HEK293 (cell line): ENCODE measurements at regions not wholly inside any gene's neighbourhood (a gene's known extent, or its start where the extent isn't known, plus 50 kb on each side); places are given as distances from the start of the nearest gene placed in this dataset.
A peak's percentile ranks its signal among the peaks of the same experiment; 100 is the strongest.

ENCODE experiments used
- CTCF ChIA-PET: fragments of 350-600 bp; formaldehyde crosslinking; extraction: SDS; loops from one replicate; lab custom pipeline; 2021; ENCODE audit warnings: antibody characterized with exemption; lab: Yijun Ruan, JAX
- POLR2A ChIA-PET: fragments of 300-600 bp; formaldehyde crosslinking; extraction: SDS; loops from one replicate; lab custom pipeline; 2020; ENCODE audit warnings: antibody characterized with exemption, inconsistent platforms; lab: Yijun Ruan, JAX
- H3K27ac ChIP-seq: fragments of 200-500 bp; sonication (Bioruptor generic); 2 replicates; pipeline ENCODE4 v1.5.1; 2014; ENCODE audit warnings: low read depth, low read length, control low read depth, inconsistent platforms; ENCODE audit errors: extremely low read depth
- H3K36me3 ChIP-seq, 2 experiments: fragments of 200-500 bp in 1 of 2; sonication (Bioruptor generic) in 1 of 2; 1 replicate in 1 of 2; 2 replicates in 1 of 2; pipeline ENCODE4 v1.5.1; 2014 to 2017; ENCODE audit warnings: inconsistent platforms in 2 of 2, low read length in 2 of 2; ENCODE audit not compliant: control insufficient read depth in 2 of 2, insufficient read depth in 1 of 2
- H3K4me1 ChIP-seq: fragments of 200-500 bp; sonication (Bioruptor generic); 2 replicates; pipeline ENCODE4 v1.5.1; 2014; ENCODE audit warnings: mild to moderate bottlenecking, low read length, inconsistent platforms; ENCODE audit not compliant: control insufficient read depth, insufficient read depth
- H3K4me3 ChIP-seq: 2 replicates; pipeline ENCODE4 v1.5.1; 2011; ENCODE audit warnings: low read depth, mild to moderate bottlenecking, control low read depth, low read length, moderate library complexity
- H3K9me3 ChIP-seq: fragments of 200-500 bp; sonication (Bioruptor generic); 2 replicates; pipeline ENCODE4 v1.5.1; 2014; ENCODE audit warnings: low read depth, low read length, inconsistent platforms; ENCODE audit not compliant: control insufficient read depth, insufficient read depth
- KLF8 ChIP-seq: fragments of 450-650 bp; formaldehyde crosslinking; IDR thresholded peaks from 2 replicates; pipeline ENCODE4 v1.5.1; 2016; ENCODE audit warnings: missing biosample characterization, missing genetic modification characterization
- OVOL3 ChIP-seq: fragments of 450-650 bp; formaldehyde crosslinking; IDR thresholded peaks from 2 replicates; pipeline ENCODE4 v1.5.1; 2016; ENCODE audit warnings: missing biosample characterization, missing genetic modification characterization
- PATZ1 ChIP-seq: fragments of 450-650 bp; formaldehyde crosslinking; IDR thresholded peaks from 2 replicates; pipeline ENCODE4 v1.5.1; 2016; ENCODE audit warnings: missing biosample characterization, missing genetic modification characterization
- REST ChIP-seq: fragments of 450-650 bp; formaldehyde crosslinking; IDR thresholded peaks from 2 replicates; pipeline ENCODE4 v1.5.1; 2016; ENCODE audit warnings: missing biosample characterization, missing genetic modification characterization
- ZBTB1 ChIP-seq: fragments of 450-650 bp; formaldehyde crosslinking; IDR thresholded peaks from 2 replicates; pipeline ENCODE4 v1.5.1; 2016; ENCODE audit warnings: missing biosample characterization, missing genetic modification characterization
- ZFP3 ChIP-seq: fragments of 450-650 bp; formaldehyde crosslinking; IDR thresholded peaks from 2 replicates; pipeline ENCODE4 v1.5.1; 2016; ENCODE audit warnings: low read depth, missing biosample characterization, missing genetic modification characterization
- ZNF148 ChIP-seq: fragments of 450-650 bp; formaldehyde crosslinking; IDR thresholded peaks from 2 replicates; pipeline ENCODE4 v1.5.0; 2017; ENCODE audit warnings: missing biosample characterization, missing genetic modification characterization, borderline replicate concordance
- ZNF174 ChIP-seq: fragments of 450-650 bp; formaldehyde crosslinking; IDR thresholded peaks from 2 replicates; pipeline ENCODE4 v1.5.0; 2017; ENCODE audit warnings: missing biosample characterization, mild to moderate bottlenecking, missing genetic modification characterization
- ZNF223 ChIP-seq: fragments of 450-650 bp; formaldehyde crosslinking; IDR thresholded peaks from 2 replicates; pipeline ENCODE4 v1.5.1; 2016; ENCODE audit warnings: missing biosample characterization, missing genetic modification characterization
- ZNF292 ChIP-seq: fragments of 450-650 bp; formaldehyde crosslinking; IDR thresholded peaks from 2 replicates; pipeline ENCODE4 v1.5.1; 2016; ENCODE audit warnings: low read depth, missing biosample characterization, missing genetic modification characterization, borderline replicate concordance
- ZNF404 ChIP-seq: fragments of 450-650 bp; formaldehyde crosslinking; IDR thresholded peaks from 2 replicates; pipeline ENCODE4 v1.5.1; 2017; ENCODE audit warnings: missing biosample characterization, missing genetic modification characterization
- ZNF549 ChIP-seq: fragments of 450-650 bp; IDR thresholded peaks from 2 replicates; pipeline ENCODE4 v1.5.1; 2018; ENCODE audit warnings: missing biosample characterization, missing genetic modification characterization, mild to moderate bottlenecking, inconsistent platforms, moderate library complexity
- ZNF645 ChIP-seq: fragments of 450-650 bp; formaldehyde crosslinking; IDR thresholded peaks from 2 replicates; pipeline ENCODE4; 2016; ENCODE audit warnings: missing biosample characterization, missing genetic modification characterization
- ZNF830 ChIP-seq: fragments of 450-650 bp; IDR thresholded peaks from 2 replicates; pipeline ENCODE4 v1.5.0; 2018; ENCODE audit warnings: missing biosample characterization, missing genetic modification characterization, low read depth, mild to moderate bottlenecking, moderate library complexity
- ZSCAN23 ChIP-seq: fragments of 450-650 bp; formaldehyde crosslinking; IDR thresholded peaks from 2 replicates; pipeline ENCODE4 v1.5.1; 2016; ENCODE audit warnings: missing biosample characterization, missing genetic modification characterization
- ZSCAN30 ChIP-seq: fragments of 450-650 bp; IDR thresholded peaks from 2 replicates; pipeline ENCODE4 v1.5.1; 2018; ENCODE audit warnings: missing biosample characterization, mild to moderate bottlenecking, missing genetic modification characterization, moderate library complexity
- TF ChIP-seq, protein P1 (sequence below): fragments of 450-650 bp; formaldehyde crosslinking; IDR thresholded peaks from 2 replicates; pipeline ENCODE4 v1.5.1; 2016; ENCODE audit warnings: missing biosample characterization, missing genetic modification characterization

GRCh38 chr7:121689749-121690148 lies 183.2 kb upstream of the PTPRZ1 start:
- CTCF ChIA-PET: no interaction called here
- POLR2A ChIA-PET: no interaction called here
- H3K36me3 ChIP-seq: no peaks in the 10 kb centered on the region

DNA sequence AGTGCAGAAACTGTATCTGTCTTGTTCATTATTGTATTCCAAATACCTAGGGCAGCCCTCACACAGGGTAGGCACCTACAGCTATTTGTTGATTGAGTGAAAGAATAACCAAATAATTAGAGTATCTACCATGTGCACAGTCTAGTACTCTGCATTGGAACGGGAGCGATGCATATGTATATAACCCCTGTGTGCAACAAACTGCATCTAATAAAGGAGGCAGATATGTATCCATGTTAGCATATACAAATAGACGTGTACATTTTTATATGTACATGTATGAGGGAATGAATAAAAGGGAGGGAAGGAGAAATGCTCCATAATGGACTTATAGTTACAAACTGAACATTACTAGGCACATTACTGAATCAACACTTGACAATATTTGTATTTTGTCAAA lies 191.3 kb upstream of the PTPRZ1 start:
- CTCF ChIA-PET: no interaction called here
- H3K27ac ChIP-seq: no peak overlapping the region
- H3K9me3 ChIP-seq: no peaks in the 10 kb centered on the region
- H3K36me3 ChIP-seq: no peaks in the 10 kb centered on the region
- POLR2A ChIA-PET: no interaction called here
- no peak for TF ChIP-seq ZNF549 (tag by site-specific recombination)
- no peak for TF ChIP-seq ZNF645
- no peak for TF ChIP-seq ZSCAN23 (tag by site-specific recombination)
- no peak for TF ChIP-seq ZNF223
- TF ChIP-seq ZNF830: no peak
- no peak for TF ChIP-seq KLF8
- no peak for TF ChIP-seq PATZ1
- TF ChIP-seq ZFP3 (tag by site-specific recombination): no peak
- no peak for TF ChIP-seq ZBTB1 (tag by site-specific recombination)
- TF ChIP-seq OVOL3 (tag by site-specific recombination): no peak
- no peak for TF ChIP-seq ZNF292
- TF ChIP-seq, protein P1, sequence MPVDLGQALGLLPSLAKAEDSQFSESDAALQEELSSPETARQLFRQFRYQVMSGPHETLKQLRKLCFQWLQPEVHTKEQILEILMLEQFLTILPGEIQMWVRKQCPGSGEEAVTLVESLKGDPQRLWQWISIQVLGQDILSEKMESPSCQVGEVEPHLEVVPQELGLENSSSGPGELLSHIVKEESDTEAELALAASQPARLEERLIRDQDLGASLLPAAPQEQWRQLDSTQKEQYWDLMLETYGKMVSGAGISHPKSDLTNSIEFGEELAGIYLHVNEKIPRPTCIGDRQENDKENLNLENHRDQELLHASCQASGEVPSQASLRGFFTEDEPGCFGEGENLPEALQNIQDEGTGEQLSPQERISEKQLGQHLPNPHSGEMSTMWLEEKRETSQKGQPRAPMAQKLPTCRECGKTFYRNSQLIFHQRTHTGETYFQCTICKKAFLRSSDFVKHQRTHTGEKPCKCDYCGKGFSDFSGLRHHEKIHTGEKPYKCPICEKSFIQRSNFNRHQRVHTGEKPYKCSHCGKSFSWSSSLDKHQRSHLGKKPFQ (tag by site-specific recombination): no peak
- TF ChIP-seq ZNF174: no peak
- TF ChIP-seq ZNF404 (tag by site-specific recombination): no peak
- TF ChIP-seq ZNF148 (tag by site-specific recombination): no peak
- no peak overlapping the region for H3K4me3 ChIP-seq
- no peaks in the 10 kb centered on the region for H3K4me1 ChIP-seq

More at GRCh38 chr7:121689749-121690148, 183.2 kb upstream of the PTPRZ1 start:
- H3K4me1 ChIP-seq: no peaks in the 10 kb centered on the region
- no peak overlapping the region for H3K4me3 ChIP-seq
- TF ChIP-seq REST (tag by site-specific recombination): peak; percentile 85
- TF ChIP-seq ZSCAN30: no peak
- H3K27ac ChIP-seq: no peak overlapping the region
- no peaks in the 10 kb centered on the region for H3K9me3 ChIP-seq
